HUDEP-2 (cell line): ENCODE measurements at regions not wholly inside any gene's neighbourhood (a gene's known extent, or its start where the extent isn't known, plus 50 kb on each side); places are given as distances from the start of the nearest gene placed in this dataset.

Experiments
- DNase-seq, 76 experiments: peaks; one replicate each; lab custom pipeline; 2025; ENCODE audit not compliant: unreplicated experiment in 76 of 76; lab: John Stamatoyannopoulos, UW

GRCh38 chr12:78473561-78473960, 391.0 kb upstream of the SYT1 start:
- DNase-seq, result no peak

- no peak for DNase-seq
These were observed 380.7 kb upstream of the SYT1 start for GRCh38 chr12:78483767-78484315.

- DNase-seq, result no peak
These were observed 374.6 kb upstream of the SYT1 start for GRCh38 chr12:78489990-78490389.

- DNase-seq, result no peak
These were observed 373.7 kb upstream of the SYT1 start for GRCh38 chr12:78490861-78491260.

GRCh38 chr12:78494911-78495310, 369.7 kb upstream of the SYT1 start:
- DNase-seq, result no peak

GRCh38 chr12:78501825-78502224, 362.7 kb upstream of the SYT1 start:
- DNase-seq, result no peak

GRCh38 chr12:78519422-78519821, 345.2 kb upstream of the SYT1 start:
- no peak for DNase-seq

- DNase-seq, result no peak
These were observed 334.3 kb upstream of the SYT1 start for GRCh38 chr12:78530100-78530765.

- no peak for DNase-seq
These were observed 332.6 kb upstream of the SYT1 start for GRCh38 chr12:78531831-78532458.

GRCh38 chr12:78534311-78534710, 330.3 kb upstream of the SYT1 start:
- no peak for DNase-seq

- no peak for DNase-seq
These were observed 323.8 kb upstream of the SYT1 start for GRCh38 chr12:78540606-78541336.

- no peak for DNase-seq
These were observed 313.7 kb upstream of the SYT1 start for GRCh38 chr12:78550831-78551230.

GRCh38 chr12:78555802-78556201, 308.8 kb upstream of the SYT1 start:
- DNase-seq, result no peak

- no peak for DNase-seq
These were observed 307.9 kb upstream of the SYT1 start for GRCh38 chr12:78556651-78557050.

- no peak for DNase-seq
These were observed 305.2 kb upstream of the SYT1 start for GRCh38 chr12:78559416-78559815.

GRCh38 chr12:78559886-78560285, 304.7 kb upstream of the SYT1 start:
- no peak for DNase-seq

- DNase-seq, result no peak
These were observed 303.9 kb upstream of the SYT1 start for GRCh38 chr12:78560633-78561032.

GRCh38 chr12:78562368-78563205, 302.0 kb upstream of the SYT1 start:
- no peak for DNase-seq

- DNase-seq, result no peak
These were observed 300.7 kb upstream of the SYT1 start for GRCh38 chr12:78563826-78564225.

GRCh38 chr12:78566456-78566855, 298.1 kb upstream of the SYT1 start:
- DNase-seq, result no peak
